Prostate gland (tissue), 2 donors: ENCODE measurements at regions not wholly inside any gene's neighbourhood (a gene's known extent, or its start where the extent isn't known, plus 50 kb on each side); places are given as distances from the start of the nearest gene placed in this dataset.
A peak's percentile ranks its signal among the peaks of the same experiment; 100 is the strongest.

Source experiments
- DNase-seq: peaks from one replicate; pipeline ENCODE4 v3.0.0-alpha.2; 2019; ENCODE audit warnings: low spot score
- H3K27ac ChIP-seq, 2 donors: fragments of 200-600 bp; sonication (generic); 2 replicates each; pipeline ENCODE4 v1.5.1; 2017 to 2019
- H3K27me3 ChIP-seq: fragments of 200-600 bp; sonication (generic); replicated peaks from 2 replicates; pipeline ENCODE4 v1.5.1; 2019; ENCODE audit not compliant: insufficient read depth
- H3K36me3 ChIP-seq, 2 donors: fragments of 200-600 bp; sonication (generic); 1 replicate in 1 of 2; 2 replicates in 1 of 2; pipeline versions ENCODE4 v1.5.1 to v1.8.1; 2017 to 2019
- H3K4me1 ChIP-seq: fragments of 200-600 bp; sonication (generic); replicated peaks from 2 replicates; pipeline ENCODE4 v1.5.1; 2019
- H3K4me3 ChIP-seq, 2 donors: fragments of 200-600 bp; sonication (generic); 2 replicates each; pipeline ENCODE4 v1.5.1; 2017 to 2019
- H3K9me3 ChIP-seq: fragments of 200-600 bp; sonication (generic); 2 replicates; pipeline ENCODE4 v1.5.1; 2017
- POLR2A ChIP-seq: fragments of 450-650 bp; IDR thresholded peaks from one replicate; pipeline ENCODE4 v1.6.1; 2016; ENCODE audit warnings: antibody characterized with exemption, mild to moderate bottlenecking
- POLR2AphosphoS5 ChIP-seq: sonication (generic); formaldehyde crosslinking; IDR thresholded peaks from one replicate; pipeline ENCODE4 v1.6.1; 2017; ENCODE audit warnings: antibody characterized with exemption
- WGBS: methylation state at CpG from one replicate; pipeline ENCODE4 v1.1.5; 2018; 5-methylcytosine and 5-hydroxymethylcytosine counted together
- intact Hi-C: fragments of 100-400 bp; cut with DNase I; formaldehyde crosslinking; loops from one replicate; pipeline ENCODE4 v1.14.2; 2022
- TF ChIP-seq, protein P1 (sequence below), 4 experiments: fragments of 200-600 bp in 2 of 4; fragments of 450-650 bp in 2 of 4; sonication (generic) in 2 of 4; IDR thresholded peaks; 1 replicate in 3 of 4; 2 replicates in 1 of 4; pipeline ENCODE4 v1.5.1; 2016 to 2019; ENCODE audit warnings: antibody characterized with exemption in 4 of 4, mild to moderate bottlenecking in 2 of 4, moderate library complexity in 2 of 4

DNA sequence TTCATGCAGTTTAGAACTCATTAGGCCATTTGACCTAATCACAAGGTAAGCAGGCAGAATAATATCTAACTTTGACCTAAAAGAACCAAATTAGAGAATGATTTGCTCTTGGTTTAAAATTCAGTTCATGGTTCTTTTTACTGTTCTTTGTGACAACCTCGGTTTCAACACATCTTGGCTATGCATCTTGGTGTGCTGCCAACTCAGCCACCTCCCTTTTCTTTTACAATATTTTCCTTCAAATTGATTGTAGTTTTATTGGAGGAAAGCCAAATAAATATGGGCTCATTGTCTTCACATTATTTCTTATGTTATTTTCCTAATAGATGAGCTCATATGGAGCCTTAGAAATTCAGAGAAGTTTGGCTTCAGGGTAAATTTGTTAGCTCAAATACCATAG is 338.3 kb downstream of the SIPA1L2 start:
- no peak for DNase-seq
- 14% methylated on average over 1 of the region's 1 CpG for WGBS
- Histone ChIP-seq H3K4me3 (no peak overlapping the region), H3K4me1 (no peaks in the 10 kb centered on the region), H3K9me3 (no peaks in the 10 kb centered on the region), H3K27ac (no peak overlapping the region), H3K27me3 (no peaks in the 10 kb centered on the region), H3K36me3 (no peaks in the 10 kb centered on the region)
- TF ChIP-seq, protein P1, sequence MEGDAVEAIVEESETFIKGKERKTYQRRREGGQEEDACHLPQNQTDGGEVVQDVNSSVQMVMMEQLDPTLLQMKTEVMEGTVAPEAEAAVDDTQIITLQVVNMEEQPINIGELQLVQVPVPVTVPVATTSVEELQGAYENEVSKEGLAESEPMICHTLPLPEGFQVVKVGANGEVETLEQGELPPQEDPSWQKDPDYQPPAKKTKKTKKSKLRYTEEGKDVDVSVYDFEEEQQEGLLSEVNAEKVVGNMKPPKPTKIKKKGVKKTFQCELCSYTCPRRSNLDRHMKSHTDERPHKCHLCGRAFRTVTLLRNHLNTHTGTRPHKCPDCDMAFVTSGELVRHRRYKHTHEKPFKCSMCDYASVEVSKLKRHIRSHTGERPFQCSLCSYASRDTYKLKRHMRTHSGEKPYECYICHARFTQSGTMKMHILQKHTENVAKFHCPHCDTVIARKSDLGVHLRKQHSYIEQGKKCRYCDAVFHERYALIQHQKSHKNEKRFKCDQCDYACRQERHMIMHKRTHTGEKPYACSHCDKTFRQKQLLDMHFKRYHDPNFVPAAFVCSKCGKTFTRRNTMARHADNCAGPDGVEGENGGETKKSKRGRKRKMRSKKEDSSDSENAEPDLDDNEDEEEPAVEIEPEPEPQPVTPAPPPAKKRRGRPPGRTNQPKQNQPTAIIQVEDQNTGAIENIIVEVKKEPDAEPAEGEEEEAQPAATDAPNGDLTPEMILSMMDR (IDR thresholded peaks at IDR 0.05), result no peak
- TF ChIP-seq POLR2A (no peak), POLR2AphosphoS5 (no peak)
- intact Hi-C loops, result loop anchor here (10.0 kb wide), 1 partner anchor 147 kb away; no protein-coding TSS in a partner anchor

DNA sequence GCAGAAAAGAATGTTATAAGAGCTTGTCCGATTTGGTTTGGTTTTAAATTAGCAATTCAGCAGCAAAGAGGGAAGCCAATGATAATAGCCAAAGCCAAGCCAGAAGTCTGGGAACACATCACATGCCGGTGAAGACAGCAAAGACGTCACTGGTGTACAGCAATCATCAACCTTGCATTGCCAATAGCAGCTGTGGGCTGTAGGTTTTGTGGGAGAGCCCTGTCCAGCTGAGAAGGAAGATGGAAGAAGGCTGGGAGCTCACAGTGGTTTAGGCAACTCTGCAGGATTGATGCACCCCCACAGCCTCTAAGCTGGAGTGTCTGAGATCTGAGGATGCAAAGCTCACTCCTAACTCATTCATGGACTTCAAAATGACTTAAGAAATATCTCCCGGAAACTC is 338.7 kb downstream of the SIPA1L2 start:
- TF ChIP-seq, protein P1 (IDR thresholded peaks at IDR 0.05), result no peak
- TF ChIP-seq POLR2AphosphoS5, result no peak
- no peak for TF ChIP-seq POLR2A
- H3K9me3 ChIP-seq, result no peaks in the 10 kb centered on the region
- no peak overlapping the region for H3K27ac ChIP-seq
- intact Hi-C loops, result loop anchor here (10.0 kb wide), 1 partner anchor 146 kb away; no protein-coding TSS in a partner anchor
- 82% methylated on average over 4 of the region's 4 CpGs for WGBS
- no peaks in the 10 kb centered on the region for H3K27me3 ChIP-seq
- no peaks in the 10 kb centered on the region for H3K36me3 ChIP-seq
- H3K4me3 ChIP-seq, result no peak overlapping the region
- DNase-seq, result no peak
- H3K4me1 ChIP-seq, result no peaks in the 10 kb centered on the region

DNA sequence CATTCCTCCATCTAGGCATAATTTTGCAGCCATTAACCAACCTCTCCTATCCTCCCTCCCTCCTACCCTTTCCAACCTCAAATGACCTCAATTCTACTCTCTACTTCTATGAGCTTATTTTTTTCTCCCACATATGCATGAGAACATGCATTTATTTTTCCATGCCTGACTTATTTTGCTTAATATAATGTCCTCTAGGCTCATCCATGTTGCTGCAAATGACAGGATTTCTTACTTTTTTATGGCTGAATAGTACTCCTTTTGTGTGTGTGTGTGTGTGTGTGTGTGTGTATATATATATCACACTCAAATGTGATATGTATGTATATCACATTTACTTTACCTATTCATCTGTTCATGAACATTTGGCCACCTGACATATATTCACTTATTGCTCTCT is 339.4 kb downstream of the SIPA1L2 start:
- TF ChIP-seq POLR2A (no peak), POLR2AphosphoS5 (no peak)
- TF ChIP-seq, protein P1 (IDR thresholded peaks at IDR 0.05), result no peak
- DNase-seq, result no peak
- no peaks in the 10 kb centered on the region for H3K4me1 ChIP-seq
- H3K4me3 ChIP-seq, result no peak overlapping the region
- H3K9me3 ChIP-seq, result no peaks in the 10 kb centered on the region
- H3K27ac ChIP-seq, result no peak overlapping the region
- H3K36me3 ChIP-seq, result no peaks in the 10 kb centered on the region
- no peaks in the 10 kb centered on the region for H3K27me3 ChIP-seq
- intact Hi-C loops, result loop anchor here (10.0 kb wide), 1 partner anchor 146 kb away; no protein-coding TSS in a partner anchor

DNA sequence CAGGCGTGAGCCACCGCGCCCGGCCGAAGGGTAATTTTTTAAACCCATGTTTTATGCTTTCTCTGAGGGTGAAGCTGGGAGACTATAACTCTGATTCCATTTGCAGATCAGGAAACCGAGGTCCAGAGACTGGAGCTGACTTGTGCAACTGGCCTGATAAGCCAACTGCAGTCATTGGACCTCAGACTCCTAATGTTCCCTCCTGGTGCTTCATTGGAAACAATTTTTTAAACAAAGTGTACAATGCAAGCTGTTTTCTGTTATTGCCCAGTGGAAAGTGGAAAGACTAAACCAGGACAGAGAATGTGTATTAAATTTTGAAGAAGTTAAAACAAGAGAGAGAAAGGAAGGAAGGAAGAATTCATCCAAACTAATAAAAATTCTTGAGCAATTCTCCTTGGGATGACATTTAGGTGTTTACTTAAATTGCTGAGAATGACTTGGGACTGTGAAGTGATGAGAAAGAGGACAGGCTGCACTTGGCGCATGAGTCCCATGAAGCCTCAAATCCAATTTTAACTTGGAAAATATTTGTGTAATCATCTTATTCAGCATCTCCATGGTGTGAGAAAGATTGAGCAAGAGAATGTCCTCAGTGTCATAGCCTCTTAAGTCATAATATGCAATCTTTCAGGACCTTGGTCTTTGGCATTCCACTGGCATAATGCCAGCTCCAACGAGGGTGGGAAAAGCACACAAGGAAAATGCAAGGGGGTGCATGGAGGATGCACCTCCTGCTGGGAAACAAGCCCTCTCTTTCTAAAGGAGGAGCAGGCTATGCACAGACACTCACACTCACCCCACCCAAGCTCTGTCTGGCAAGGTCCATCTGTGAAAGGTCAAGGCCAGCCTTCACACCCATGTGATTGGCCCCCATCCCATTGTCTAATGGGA is 342.0 kb downstream of the SIPA1L2 start:
- WGBS, result 20% methylated on average over 4 of the region's 8 CpGs
- H3K27ac ChIP-seq, result no peak overlapping the region
- no peak for DNase-seq

DNA sequence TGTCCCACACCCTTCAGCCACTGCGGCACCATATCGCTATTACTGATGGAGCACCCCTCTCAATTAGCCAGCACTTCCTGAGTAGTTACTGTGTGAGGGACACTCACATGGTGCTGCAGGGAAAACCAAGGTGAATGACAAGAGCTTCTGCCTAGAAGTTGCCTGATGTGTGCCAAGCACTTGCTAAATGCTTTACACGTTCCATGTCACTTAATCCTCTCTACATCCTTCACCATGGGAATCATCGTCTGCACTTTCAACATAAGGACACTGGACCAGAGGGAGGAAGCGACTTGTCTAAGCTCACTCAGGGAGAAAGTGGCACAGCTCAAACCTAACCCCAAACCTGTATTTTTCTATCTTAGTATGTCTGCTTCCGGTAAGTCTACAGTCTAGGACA is 344.8 kb downstream of the SIPA1L2 start:
- Histone ChIP-seq H3K27me3 (no peaks in the 10 kb centered on the region), H3K36me3 (no peaks in the 10 kb centered on the region), H3K9me3 (no peaks in the 10 kb centered on the region), H3K27ac (no peak overlapping the region), H3K4me1 (no peaks in the 10 kb centered on the region), H3K4me3 (no peak overlapping the region)
- intact Hi-C loops, result no loop called here
- TF ChIP-seq, protein P1 (IDR thresholded peaks at IDR 0.05), result no peak
- TF ChIP-seq POLR2AphosphoS5 (no peak), POLR2A (no peak)
- over 99% methylated on average over 6 of the region's 6 CpGs for WGBS
- no peak for DNase-seq

More for the DNA sequence above, 342.0 kb downstream of the SIPA1L2 start:
- H3K4me1 ChIP-seq, result no peaks in the 10 kb centered on the region
- no peaks in the 10 kb centered on the region for H3K36me3 ChIP-seq
- H3K4me3 ChIP-seq, result no peak overlapping the region
- TF ChIP-seq POLR2A, result no peak
- peak; percentile 30 for TF ChIP-seq POLR2AphosphoS5
- intact Hi-C loops, result no loop called here
- H3K9me3 ChIP-seq, result no peaks in the 10 kb centered on the region
- no peaks in the 10 kb centered on the region for H3K27me3 ChIP-seq
